Fibroblast of gingiva (primary cell): ENCODE measurements at regions not wholly inside any gene's neighbourhood (a gene's known extent, or its start where the extent isn't known, plus 50 kb on each side); places are given as distances from the start of the nearest gene placed in this dataset.
"Not testable (repeated sequence)": the region's sequence is repeated elsewhere in the genome, so short reads cannot be mapped to it uniquely, and the experiment has no call there.

Experiments
- DNase-seq: peaks from one replicate; pipeline ENCODE4 v3.0.0-alpha.2; 2011; ENCODE audit warnings: low read depth

DNA sequence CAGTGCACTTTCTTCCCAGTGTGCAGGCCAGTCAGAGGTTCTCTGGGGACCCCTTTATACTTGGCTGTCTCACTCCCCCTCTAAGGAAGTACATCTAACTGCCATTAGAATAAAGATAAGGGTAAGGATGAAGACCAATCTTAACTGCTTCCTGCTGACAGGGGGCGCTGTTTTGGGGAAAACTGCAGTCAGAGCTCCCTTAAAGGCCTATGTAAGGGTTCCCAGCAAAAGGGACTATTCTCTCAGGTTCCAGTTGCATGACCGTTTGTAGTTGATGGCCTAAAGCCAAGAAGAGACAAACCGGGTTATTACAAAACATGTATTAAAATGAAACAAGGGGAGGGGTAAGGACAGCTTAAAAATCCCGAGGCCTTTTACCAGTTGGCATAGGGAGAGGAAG, 115.6 kb upstream of the SPIN4 start:
- DNase-seq: no peak

GRCh38 chrX:63458981-63459380, 107.8 kb upstream of the SPIN4 start:
- no peak for DNase-seq

DNA sequence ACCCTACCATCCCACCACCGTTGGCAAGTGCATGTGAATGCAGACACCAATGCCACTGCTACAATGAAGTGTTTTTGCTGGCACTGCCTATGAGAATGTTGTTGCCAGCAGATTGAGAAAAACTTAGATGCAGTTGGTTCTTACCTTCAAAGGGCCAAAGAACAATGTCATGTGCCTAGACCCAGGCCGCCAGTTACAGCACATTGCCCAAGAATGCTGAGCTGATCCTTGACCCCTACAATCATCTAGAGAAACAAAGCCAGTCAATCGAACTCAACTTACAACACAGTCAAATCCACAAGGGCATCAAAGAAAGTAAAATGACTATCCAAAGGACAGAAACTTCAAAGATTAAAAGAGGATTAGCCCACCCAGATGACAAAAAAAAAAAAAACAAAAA, 102.4 kb upstream of the SPIN4 start:
- no peak for DNase-seq

GRCh38 chrX:63441717-63442116, 90.6 kb upstream of the SPIN4 start:
- no peak for DNase-seq

- DNase-seq: no peak
Measured at GRCh38 chrX:63439580-63439979, 88.4 kb upstream of the SPIN4 start.

DNA sequence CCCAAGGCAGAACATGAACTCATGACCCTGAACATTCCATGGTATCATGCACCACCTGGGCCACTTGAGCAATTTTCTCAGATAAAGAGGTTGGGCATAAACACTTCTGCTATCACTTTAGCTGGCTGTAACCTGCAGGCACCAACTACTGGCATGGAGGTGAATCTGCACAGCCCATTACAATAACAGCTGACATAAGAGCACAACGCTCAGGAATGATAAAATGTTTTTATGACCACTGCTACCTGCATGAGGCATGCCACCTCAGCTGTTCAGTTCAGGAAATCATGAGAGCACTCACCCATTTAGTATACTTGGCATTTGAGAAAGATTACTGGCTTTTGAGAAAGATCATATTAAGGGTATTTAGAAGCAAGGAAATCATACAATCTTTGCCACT, 85.7 kb upstream of the SPIN4 start:
- no peak for DNase-seq

DNA sequence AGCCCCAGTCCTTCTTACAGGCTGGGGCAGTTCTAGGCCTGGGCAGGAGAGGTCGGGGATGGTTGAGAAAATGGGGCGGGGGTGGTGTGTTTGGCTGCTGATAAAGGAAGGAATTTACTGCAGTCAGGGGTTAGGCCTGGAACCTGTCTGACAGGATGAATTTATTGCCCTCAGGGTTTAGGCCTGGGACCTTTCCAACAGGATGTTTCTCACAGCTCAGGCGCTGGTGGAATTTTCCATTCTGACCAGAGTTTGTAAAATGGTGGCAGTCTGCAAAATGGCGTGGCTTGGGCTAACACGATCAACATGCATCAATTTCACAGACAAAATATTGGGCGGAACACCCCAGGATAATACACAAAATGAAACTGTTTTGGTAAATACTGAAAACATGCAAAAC, 83.5 kb upstream of the SPIN4 start:
- DNase-seq: no peak

- no peak for DNase-seq
Measured at GRCh38 chrX:63434206-63434605, 83.1 kb upstream of the SPIN4 start.

- DNase-seq: no peak
Measured at GRCh38 chrX:63430026-63430425, 78.9 kb upstream of the SPIN4 start.

DNA sequence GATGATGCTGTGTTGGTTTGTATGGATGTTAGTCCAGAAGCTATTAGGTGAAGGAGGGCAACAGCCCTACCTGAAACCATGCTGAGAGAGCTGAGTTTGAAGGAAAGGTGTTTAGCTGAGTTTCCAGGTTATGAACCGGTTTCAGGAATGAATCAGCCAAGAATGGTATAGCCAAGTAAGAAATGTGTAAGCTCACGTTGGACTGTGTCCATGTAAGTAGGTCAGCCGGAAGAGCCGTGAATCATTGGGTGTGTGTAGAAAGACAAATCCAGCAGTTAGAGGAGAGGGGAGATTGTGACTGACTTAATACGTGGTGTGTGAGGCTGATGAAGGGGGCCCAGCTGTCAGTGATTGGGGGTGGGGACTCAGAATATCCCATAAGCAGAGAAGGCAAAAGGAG, 77.2 kb upstream of the SPIN4 start:
- no peak for DNase-seq

GRCh38 chrX:63426519-63426918, 75.4 kb upstream of the SPIN4 start:
- DNase-seq: no peak

- no peak for DNase-seq
Measured at GRCh38 chrX:63424063-63424462, 72.9 kb upstream of the SPIN4 start.

DNA sequence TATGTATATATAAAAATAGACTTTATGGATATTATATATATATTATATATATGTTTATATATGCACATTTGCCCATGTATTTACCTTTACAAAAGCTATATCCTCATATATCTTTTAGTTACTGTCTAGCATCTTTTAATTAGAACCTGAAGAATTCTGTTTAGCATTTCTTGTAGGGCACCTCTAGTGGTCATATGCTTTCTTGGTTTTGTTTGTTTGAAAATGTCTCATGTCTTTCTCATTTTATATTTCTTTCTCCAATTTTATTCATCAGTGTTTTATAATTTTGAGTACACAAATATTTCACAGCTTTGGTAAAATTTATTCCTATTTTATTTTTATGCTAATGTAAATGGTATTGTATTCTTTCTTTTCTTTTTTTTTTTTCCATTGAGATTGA, 70.3 kb upstream of the SPIN4 start:
- DNase-seq: no peak

GRCh38 chrX:63418211-63418610, 67.1 kb upstream of the SPIN4 start:
- DNase-seq: no peak

GRCh38 chrX:63417649-63418048, 66.5 kb upstream of the SPIN4 start:
- no peak for DNase-seq

GRCh38 chrX:63409934-63410333, 58.8 kb upstream of the SPIN4 start:
- not testable (repeated sequence) for DNase-seq

DNA sequence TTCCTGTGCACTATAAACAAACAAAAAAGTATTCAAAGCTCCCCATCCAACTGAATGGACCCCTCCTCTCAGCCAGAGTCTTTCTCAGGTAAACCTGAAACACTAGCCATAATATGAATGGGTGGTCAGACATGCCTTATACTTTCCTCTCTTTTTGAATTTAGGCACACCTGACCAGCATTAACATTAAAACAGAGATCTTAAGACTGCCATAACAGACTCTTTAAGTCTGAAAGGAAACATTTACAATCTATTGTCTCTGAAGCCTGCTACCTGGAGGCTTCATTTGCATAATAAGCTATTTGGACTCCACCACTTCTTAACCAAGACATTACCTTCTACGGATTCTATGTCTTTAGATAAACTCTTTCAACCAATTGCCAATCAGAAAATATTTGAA, 56.9 kb upstream of the SPIN4 start:
- DNase-seq: no peak

DNA sequence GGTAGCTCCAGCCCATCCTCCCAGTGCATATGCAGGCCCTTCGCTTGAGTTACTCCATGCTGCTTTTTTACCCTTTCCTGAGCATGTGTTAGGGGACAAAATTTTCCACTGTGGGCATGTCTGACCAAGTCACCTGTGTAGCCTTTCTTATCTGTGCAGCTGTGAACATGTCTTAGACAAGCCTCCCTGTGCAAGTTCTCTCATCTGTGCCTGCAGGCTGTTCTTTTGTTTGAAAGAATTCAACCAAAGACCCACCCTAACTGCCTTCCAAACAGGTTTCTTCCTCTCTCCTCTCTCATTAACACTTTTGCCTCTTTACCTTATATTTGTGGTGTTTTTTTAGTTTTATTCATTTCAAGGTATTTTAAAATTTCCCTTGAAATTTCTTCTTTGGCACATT, 53.2 kb upstream of the SPIN4 start:
- DNase-seq: no peak

- no peak for DNase-seq
Measured at GRCh38 chrX:63402106-63402505, 51.0 kb upstream of the SPIN4 start.
